Mesenchymal stem cell (in vitro differentiated cells and primary cell): ENCODE measurements at regions not wholly inside any gene's neighbourhood (a gene's known extent, or its start where the extent isn't known, plus 50 kb on each side); places are given as distances from the start of the nearest gene placed in this dataset.

Experiments
- DNase-seq: peaks from one replicate; pipeline ENCODE4 v3.0.0-alpha.2; 2013
- H2AFZ ChIP-seq: one replicate; pipeline ENCODE4 v1.6.1; 2013; ENCODE audit warnings: low read depth, mild to moderate bottlenecking, control low read depth, inconsistent platforms, low read length, moderate library complexity
- H2AK5ac ChIP-seq: 2 replicates; pipeline ENCODE4 v1.6.1; 2013; ENCODE audit warnings: low read length, moderate library complexity, mild to moderate bottlenecking, inconsistent platforms; ENCODE audit not compliant: severe bottlenecking
- H2BK120ac ChIP-seq: one replicate; pipeline ENCODE4 v1.6.1; 2013; ENCODE audit warnings: low read depth, mild to moderate bottlenecking, inconsistent platforms, low read length, moderate library complexity
- H2BK12ac ChIP-seq, 2 experiments: one replicate each; pipeline ENCODE4 v1.6.1; 2013; ENCODE audit warnings: inconsistent platforms in 2 of 2, low read length in 2 of 2, mild to moderate bottlenecking in 2 of 2, moderate library complexity in 2 of 2, control low read depth in 1 of 2
- H2BK15ac ChIP-seq: one replicate; pipeline ENCODE4 v1.6.1; 2013; ENCODE audit warnings: mild to moderate bottlenecking, low read depth, inconsistent platforms; ENCODE audit not compliant: poor library complexity, severe bottlenecking
- H2BK5ac ChIP-seq: 2 replicates; pipeline ENCODE4 v1.6.1; 2013; ENCODE audit warnings: low read depth, mild to moderate bottlenecking, low read length, control low read depth, inconsistent platforms; ENCODE audit not compliant: poor library complexity, severe bottlenecking
- H3K14ac ChIP-seq, 2 experiments: one replicate each; pipeline ENCODE4 v1.6.1; 2013; ENCODE audit warnings: inconsistent platforms in 2 of 2, low read length in 2 of 2, control low read depth in 1 of 2, mild to moderate bottlenecking in 1 of 2, moderate library complexity in 1 of 2
- H3K18ac ChIP-seq, 2 experiments: one replicate each; pipeline ENCODE4 v1.6.1; 2013; ENCODE audit warnings: inconsistent platforms in 2 of 2, low read length in 2 of 2, control low read depth in 1 of 2, low read depth in 1 of 2, mild to moderate bottlenecking in 1 of 2
- H3K23ac ChIP-seq, 2 experiments: one replicate each; pipeline ENCODE4 v1.6.1; 2013; ENCODE audit warnings: inconsistent platforms in 2 of 2, low read length in 2 of 2, mild to moderate bottlenecking in 2 of 2, moderate library complexity in 2 of 2, control low read depth in 1 of 2
- H3K27ac ChIP-seq: 2 replicates; pipeline ENCODE4 v1.5.1; 2013; ENCODE audit warnings: mild to moderate bottlenecking, moderate library complexity, low read length, control low read depth, inconsistent platforms; ENCODE audit not compliant: poor library complexity, severe bottlenecking
- H3K27me3 ChIP-seq, 2 experiments: 2 replicates each; pipeline versions ENCODE4 v1.6.1 to v1.7.0; 2013; ENCODE audit warnings: low read length in 2 of 2, mild to moderate bottlenecking in 2 of 2, moderate library complexity in 2 of 2, control low read depth in 1 of 2, inconsistent platforms in 1 of 2; ENCODE audit not compliant: control insufficient read depth in 1 of 2, insufficient read depth in 1 of 2
- H3K36me3 ChIP-seq, 2 experiments: 2 replicates each; pipeline versions ENCODE4 v1.6.1 to v1.7.0; 2013; ENCODE audit warnings: low read length in 2 of 2, control low read depth in 1 of 2, inconsistent platforms in 1 of 2, low read depth in 1 of 2, mild to moderate bottlenecking in 1 of 2; ENCODE audit not compliant: insufficient read depth in 2 of 2, control insufficient read depth in 1 of 2
- H3K4ac ChIP-seq, 2 experiments: one replicate each; pipeline ENCODE4 v1.6.1; 2013; ENCODE audit warnings: inconsistent platforms in 2 of 2, low read length in 2 of 2, mild to moderate bottlenecking in 2 of 2, moderate library complexity in 2 of 2, control low read depth in 1 of 2, low read depth in 1 of 2
- H3K4me1 ChIP-seq: 2 replicates; pipeline ENCODE4 v1.6.1; 2013; ENCODE audit warnings: low read depth, low read length, control low read depth; ENCODE audit not compliant: control insufficient read depth, insufficient read depth
- H3K4me2 ChIP-seq: 2 replicates; pipeline ENCODE4 v1.6.1; 2013; ENCODE audit warnings: low read length, mild to moderate bottlenecking, inconsistent platforms; ENCODE audit not compliant: poor library complexity, severe bottlenecking
- H3K4me3 ChIP-seq, 2 experiments: 2 replicates each; pipeline versions ENCODE4 v1.5.1 to v1.7.0; 2013; ENCODE audit warnings: low read length in 2 of 2, mild to moderate bottlenecking in 2 of 2, control low read depth in 1 of 2, low read depth in 1 of 2; ENCODE audit not compliant: insufficient read depth in 1 of 2
- H3K79me1 ChIP-seq: replicated peaks from 2 replicates; pipeline ENCODE4 v1.6.1; 2013; ENCODE audit warnings: mild to moderate bottlenecking, control low read depth, low read length, inconsistent platforms; ENCODE audit not compliant: poor library complexity, severe bottlenecking
- H3K9ac ChIP-seq: 2 replicates; pipeline ENCODE4 v1.7.0; 2013; ENCODE audit warnings: mild to moderate bottlenecking, low read length, moderate library complexity
- H3K9me3 ChIP-seq: 2 replicates; pipeline ENCODE4 v1.7.0; 2013; ENCODE audit warnings: mild to moderate bottlenecking, low read length; ENCODE audit not compliant: control insufficient read depth
- H4K8ac ChIP-seq: one replicate; pipeline ENCODE4 v1.6.1; 2013; ENCODE audit warnings: inconsistent platforms, mild to moderate bottlenecking, low read length, moderate library complexity
- H4K91ac ChIP-seq: one replicate; pipeline ENCODE4 v1.6.1; 2013; ENCODE audit warnings: mild to moderate bottlenecking, low read length, inconsistent platforms
- WGBS: methylation state at CpG from one replicate; pipeline ENCODE4 v1.1.7; 2013; ENCODE audit warnings: mixed read lengths; 5-methylcytosine and 5-hydroxymethylcytosine counted together

DNA sequence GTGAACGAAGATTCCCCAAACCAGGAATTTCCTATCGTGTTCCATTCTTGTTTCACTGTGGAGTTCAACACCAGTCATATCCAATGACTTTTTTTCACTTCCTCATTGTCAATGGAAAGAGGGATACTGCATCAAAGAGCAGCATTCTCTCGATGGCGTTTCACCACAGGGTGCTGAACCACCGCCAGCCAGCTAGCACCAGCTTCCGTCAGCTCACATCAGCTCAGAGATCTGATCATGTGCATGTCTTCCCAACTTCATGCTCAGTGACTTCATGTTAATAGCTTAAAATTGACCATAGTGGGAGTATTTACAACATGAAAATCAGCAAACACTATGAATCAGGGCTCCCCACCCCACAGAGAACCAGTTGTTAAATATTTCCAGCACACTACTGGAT lies 359.9 kb downstream of the TNS1 start:
- H2BK5ac ChIP-seq: no peak overlapping the region
- no peak overlapping the region for H3K4me2 ChIP-seq
- no peaks in the 10 kb centered on the region for H3K27me3 ChIP-seq
- no peak overlapping the region for H3K4ac ChIP-seq
- H3K23ac ChIP-seq: no peak overlapping the region
- no peak overlapping the region for H3K14ac ChIP-seq
- no peaks in the 10 kb centered on the region for H3K9me3 ChIP-seq
- no peaks in the 10 kb centered on the region for H3K79me1 ChIP-seq
- H2BK12ac ChIP-seq: no peak overlapping the region
- H2BK120ac ChIP-seq: no peak overlapping the region
- no peak overlapping the region for H4K91ac ChIP-seq
- no peak overlapping the region for H3K18ac ChIP-seq
- no peak for DNase-seq
- H2AK5ac ChIP-seq: no peak overlapping the region
- WGBS: 93% methylated on average over 5 of the region's 6 CpGs
- H3K4me3 ChIP-seq: no peak overlapping the region
- H3K9ac ChIP-seq: no peak overlapping the region
- H2BK15ac ChIP-seq: no peak overlapping the region
- H3K27ac ChIP-seq: no peak overlapping the region
- no peak overlapping the region for H4K8ac ChIP-seq
- no peaks in the 10 kb centered on the region for H3K36me3 ChIP-seq
- no peak overlapping the region for H2AFZ ChIP-seq
- H3K4me1 ChIP-seq: no peaks in the 10 kb centered on the region

DNA sequence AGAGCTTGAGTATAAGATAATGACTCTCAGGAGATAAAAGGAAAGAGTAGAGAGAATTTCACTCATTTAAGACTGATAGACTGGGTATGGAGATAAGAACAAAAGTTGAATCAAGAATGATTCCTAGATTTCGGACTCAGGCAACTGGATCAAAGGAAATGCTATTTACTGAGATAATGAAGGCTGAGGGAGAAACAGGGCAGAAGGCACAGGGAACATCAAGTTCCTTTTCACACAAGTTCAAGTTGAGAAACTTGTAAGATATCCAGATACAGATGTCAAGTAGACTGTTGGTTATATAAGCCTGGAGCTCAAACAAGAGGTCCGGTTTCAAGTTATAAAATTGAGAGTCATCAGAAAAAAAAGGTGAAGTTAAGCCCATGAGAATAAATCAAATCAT lies 360.8 kb downstream of the TNS1 start:
- no peak overlapping the region for H3K27ac ChIP-seq
- H3K4me3 ChIP-seq: no peak overlapping the region
- no peak overlapping the region for H2BK120ac ChIP-seq
- H3K4me2 ChIP-seq: no peak overlapping the region
- no peaks in the 10 kb centered on the region for H3K27me3 ChIP-seq
- H3K79me1 ChIP-seq: no peaks in the 10 kb centered on the region
- H4K91ac ChIP-seq: no peak overlapping the region
- no peaks in the 10 kb centered on the region for H3K36me3 ChIP-seq
- no peak for DNase-seq
- no peaks in the 10 kb centered on the region for H3K4me1 ChIP-seq
- H2AFZ ChIP-seq: no peak overlapping the region
- H3K23ac ChIP-seq: no peak overlapping the region
- H3K18ac ChIP-seq: no peak overlapping the region
- H3K4ac ChIP-seq: no peak overlapping the region
- H3K14ac ChIP-seq: no peak overlapping the region
- 71% methylated on average over 2 of the region's 2 CpGs for WGBS
- H3K9me3 ChIP-seq: no peaks in the 10 kb centered on the region
- no peak overlapping the region for H4K8ac ChIP-seq
- H2BK15ac ChIP-seq: no peak overlapping the region
- H2AK5ac ChIP-seq: no peak overlapping the region
- H2BK12ac ChIP-seq: no peak overlapping the region
- H3K9ac ChIP-seq: no peak overlapping the region
- no peak overlapping the region for H2BK5ac ChIP-seq

DNA sequence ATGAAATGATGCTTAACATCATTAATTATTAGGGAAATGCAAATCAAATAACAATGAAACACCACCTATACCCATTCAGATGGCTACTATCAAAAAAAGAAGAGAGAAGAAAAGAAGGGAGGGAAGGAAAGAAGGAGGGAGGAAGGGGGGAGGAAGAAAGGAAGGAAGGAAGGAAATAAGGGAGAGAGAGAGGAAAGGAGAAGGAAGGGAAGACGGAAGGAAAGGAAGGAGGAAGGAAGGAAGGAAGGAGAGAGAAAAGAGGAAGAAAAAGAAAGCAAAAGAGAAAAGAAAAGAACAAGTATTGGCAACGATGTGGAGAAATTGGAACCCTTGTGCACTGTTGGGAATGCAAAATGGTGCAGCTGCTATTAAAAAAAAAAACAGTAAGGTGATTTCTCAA lies 363.3 kb downstream of the TNS1 start:
- Histone ChIP-seq H2BK15ac (no peak overlapping the region), H3K18ac (no peak overlapping the region), H3K9ac (no peak overlapping the region), H3K4me3 (no peak overlapping the region), H2BK5ac (no peak overlapping the region), H3K27ac (no peak overlapping the region), H3K14ac (no peak overlapping the region), H3K27me3 (no peaks in the 10 kb centered on the region), H4K8ac (no peak overlapping the region), H2BK120ac (no peak overlapping the region), H2BK12ac (no peak overlapping the region), H3K4ac (no peak overlapping the region), H2AK5ac (no peak overlapping the region), H3K4me1 (no peaks in the 10 kb centered on the region), H4K91ac (no peak overlapping the region), H3K4me2 (no peak overlapping the region), H3K36me3 (no peaks in the 10 kb centered on the region), H3K79me1 (no peaks in the 10 kb centered on the region), H2AFZ (no peak overlapping the region), H3K23ac (no peak overlapping the region), H3K9me3 (no peaks in the 10 kb centered on the region)
- DNase-seq: no peak
- 100% methylated on average over 1 of the region's 2 CpGs for WGBS

DNA sequence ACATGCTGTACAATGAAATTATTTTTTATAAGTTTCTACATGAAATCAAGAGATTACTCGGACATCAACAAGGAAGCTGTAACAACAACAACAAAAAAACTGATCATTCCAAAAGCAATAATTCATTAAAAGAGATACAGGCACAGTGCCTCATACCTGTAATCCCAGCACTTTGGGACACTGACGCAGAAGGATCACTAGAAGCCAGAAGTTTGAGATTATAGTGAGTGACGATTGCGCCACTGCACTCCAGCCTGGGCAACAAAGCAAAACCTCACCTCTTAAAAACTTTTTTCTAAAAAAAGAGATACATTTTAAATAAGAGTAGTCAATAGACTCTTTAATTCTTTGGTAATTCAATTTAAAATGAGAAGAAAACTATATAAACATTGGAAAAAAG lies 364.3 kb downstream of the TNS1 start:
- no peak overlapping the region for H2BK15ac ChIP-seq
- no peak overlapping the region for H2BK120ac ChIP-seq
- no peaks in the 10 kb centered on the region for H3K9me3 ChIP-seq
- no peak overlapping the region for H3K4me2 ChIP-seq
- no peak overlapping the region for H3K4me3 ChIP-seq
- 92% methylated on average over 2 of the region's 4 CpGs for WGBS
- H4K8ac ChIP-seq: no peak overlapping the region
- H3K9ac ChIP-seq: no peak overlapping the region
- no peak for DNase-seq
- H3K27ac ChIP-seq: no peak overlapping the region
- H2AK5ac ChIP-seq: no peak overlapping the region
- no peak overlapping the region for H2BK5ac ChIP-seq
- no peak overlapping the region for H3K14ac ChIP-seq
- H3K18ac ChIP-seq: no peak overlapping the region
- H3K23ac ChIP-seq: no peak overlapping the region
- H3K36me3 ChIP-seq: no peaks in the 10 kb centered on the region
- no peak overlapping the region for H2AFZ ChIP-seq
- H3K27me3 ChIP-seq: peaks cover 0 to under 1% of the 10 kb centered on the region in 2 experiments
- H3K4ac ChIP-seq: no peak overlapping the region
- no peak overlapping the region for H2BK12ac ChIP-seq
- no peaks in the 10 kb centered on the region for H3K79me1 ChIP-seq
- H4K91ac ChIP-seq: no peak overlapping the region
- H3K4me1 ChIP-seq: no peaks in the 10 kb centered on the region
